HUES6 (cell line): ENCODE measurements at regions not wholly inside any gene's neighbourhood (a gene's known extent, or its start where the extent isn't known, plus 50 kb on each side); places are given as distances from the start of the nearest gene placed in this dataset.

Experiments used
- H3K27ac ChIP-seq: 2 replicates; pipeline ENCODE4 v1.7.0; 2013; ENCODE audit warnings: low read depth, mild to moderate bottlenecking, low read length, inconsistent platforms
- H3K27me3 ChIP-seq: 2 replicates; pipeline ENCODE4 v1.6.1; 2013; ENCODE audit warnings: low read length; ENCODE audit not compliant: control insufficient read depth, insufficient read depth
- H3K36me3 ChIP-seq: 2 replicates; pipeline ENCODE4 v1.6.1; 2013; ENCODE audit warnings: low read length; ENCODE audit not compliant: control insufficient read depth, insufficient read depth
- H3K4me1 ChIP-seq: 2 replicates; pipeline ENCODE4 v1.6.1; 2013; ENCODE audit warnings: low read length; ENCODE audit not compliant: control insufficient read depth, insufficient read depth
- H3K4me3 ChIP-seq: 2 replicates; pipeline ENCODE4 v1.5.1; 2013; ENCODE audit warnings: low read depth, low read length
- H3K9ac ChIP-seq: one replicate; pipeline ENCODE4 v1.6.1; 2013; ENCODE audit warnings: mild to moderate bottlenecking, low read length
- H3K9me3 ChIP-seq: 2 replicates; pipeline ENCODE4 v1.6.1; 2013; ENCODE audit warnings: low read depth, low read length; ENCODE audit not compliant: control insufficient read depth, insufficient read depth

DNA sequence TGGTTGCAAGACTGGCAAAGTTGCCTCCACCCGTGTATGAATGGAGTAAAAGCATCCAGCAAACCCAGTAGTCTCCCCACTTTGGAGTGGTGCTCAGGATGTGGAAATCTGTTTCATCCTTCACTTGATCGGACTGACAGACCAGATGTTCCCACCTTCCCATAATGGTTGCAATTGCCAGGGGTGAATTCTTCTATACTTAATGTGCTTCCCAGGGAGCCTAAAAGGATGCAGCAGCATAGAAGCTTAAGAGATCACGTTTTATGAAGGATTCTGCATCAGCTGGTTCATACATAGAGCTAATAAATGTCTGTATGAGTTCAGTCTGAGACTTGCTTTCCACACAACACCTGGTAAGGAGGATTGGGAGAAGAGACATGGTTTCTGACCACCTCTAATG, 198.8 kb upstream of the S1PR3 start:
- H3K4me1 ChIP-seq, result no peaks in the 10 kb centered on the region
- no peak overlapping the region for H3K27ac ChIP-seq
- H3K36me3 ChIP-seq, result no peaks in the 10 kb centered on the region
- no peak overlapping the region for H3K4me3 ChIP-seq
- peaks cover 2% of the 10 kb centered on the region; the same call in 1 of the 2 replicates for H3K9me3 ChIP-seq
- no peak overlapping the region for H3K9ac ChIP-seq
- H3K27me3 ChIP-seq, result no peaks in the 10 kb centered on the region

DNA sequence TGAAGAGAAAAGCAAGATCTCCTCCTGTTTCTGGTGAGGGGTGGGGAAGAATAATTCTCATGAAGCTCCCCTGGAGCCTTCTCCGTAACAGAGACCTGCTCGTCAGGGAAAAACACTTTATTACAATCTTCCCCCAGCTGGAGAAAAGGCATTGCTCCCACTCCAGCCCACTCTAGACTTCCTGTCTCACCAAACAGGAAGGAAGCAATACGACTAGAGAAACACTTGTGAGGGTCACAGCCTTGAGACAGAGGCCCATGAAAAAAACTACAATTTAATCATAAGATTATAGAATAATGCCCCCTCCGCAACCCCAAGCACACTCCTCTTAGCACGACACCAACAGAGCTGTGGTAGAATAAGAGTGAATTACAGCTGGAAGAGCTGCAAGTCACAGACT, 197.2 kb upstream of the S1PR3 start:
- H3K36me3 ChIP-seq, result no peaks in the 10 kb centered on the region
- H3K27me3 ChIP-seq, result no peaks in the 10 kb centered on the region
- H3K4me1 ChIP-seq, result no peaks in the 10 kb centered on the region
- H3K27ac ChIP-seq, result no peak overlapping the region
- peaks cover 2% of the 10 kb centered on the region; the same call in 1 of the 2 replicates for H3K9me3 ChIP-seq
- H3K9ac ChIP-seq, result no peak overlapping the region
- no peak overlapping the region for H3K4me3 ChIP-seq

GRCh38 chr9:88796947-88797346, 194.3 kb upstream of the S1PR3 start:
- peaks cover 2% of the 10 kb centered on the region; the same call in 1 of the 2 replicates for H3K9me3 ChIP-seq

DNA sequence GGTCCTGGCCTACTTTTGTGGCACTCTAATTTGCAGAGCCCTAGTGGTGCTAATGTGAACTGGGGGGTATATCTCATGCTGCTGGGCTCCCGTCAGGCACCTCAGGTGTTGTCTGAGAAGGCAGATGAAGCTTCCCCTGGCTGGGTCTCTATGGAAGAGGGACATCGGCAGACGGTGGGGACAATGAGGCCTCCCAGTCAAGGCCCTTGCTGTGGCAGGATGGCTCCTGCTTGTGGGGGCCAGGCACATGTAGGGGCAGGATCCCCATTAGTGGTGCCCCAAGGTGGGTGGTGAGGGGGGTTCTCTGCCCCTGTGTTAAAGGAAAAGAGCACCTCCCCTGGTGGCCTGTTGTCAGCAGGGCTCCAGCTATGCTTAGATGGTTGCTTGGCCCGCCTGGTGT, 192.8 kb upstream of the S1PR3 start:
- peaks cover 2% of the 10 kb centered on the region; the same call in 1 of the 2 replicates for H3K9me3 ChIP-seq
- no peaks in the 10 kb centered on the region for H3K36me3 ChIP-seq
- H3K27ac ChIP-seq, result no peak overlapping the region
- no peak overlapping the region for H3K4me3 ChIP-seq
- H3K9ac ChIP-seq, result no peak overlapping the region
- H3K4me1 ChIP-seq, result peaks cover 7% of the 10 kb centered on the region; the same call in 1 of the 2 replicates
- no peaks in the 10 kb centered on the region for H3K27me3 ChIP-seq

More at GRCh38 chr9:88796947-88797346, 194.3 kb upstream of the S1PR3 start:
- H3K36me3 ChIP-seq, result no peaks in the 10 kb centered on the region
- H3K9ac ChIP-seq, result no peak overlapping the region
- H3K4me1 ChIP-seq, result peaks cover 7% of the 10 kb centered on the region; the same call in 1 of the 2 replicates
- no peaks in the 10 kb centered on the region for H3K27me3 ChIP-seq
- H3K4me3 ChIP-seq, result no peak overlapping the region
- no peak overlapping the region for H3K27ac ChIP-seq

- Histone ChIP-seq H3K4me1 (peaks cover 7% of the 10 kb centered on the region; the same call in 1 of the 2 replicates), H3K27me3 (no peaks in the 10 kb centered on the region), H3K27ac (no peak overlapping the region), H3K9me3 (peaks cover 2% of the 10 kb centered on the region; the same call in 1 of the 2 replicates), H3K4me3 (no peak overlapping the region), H3K36me3 (no peaks in the 10 kb centered on the region), H3K9ac (no peak overlapping the region)
Observed at GRCh38 chr9:88799541-88800328, 191.5 kb upstream of the S1PR3 start.

DNA sequence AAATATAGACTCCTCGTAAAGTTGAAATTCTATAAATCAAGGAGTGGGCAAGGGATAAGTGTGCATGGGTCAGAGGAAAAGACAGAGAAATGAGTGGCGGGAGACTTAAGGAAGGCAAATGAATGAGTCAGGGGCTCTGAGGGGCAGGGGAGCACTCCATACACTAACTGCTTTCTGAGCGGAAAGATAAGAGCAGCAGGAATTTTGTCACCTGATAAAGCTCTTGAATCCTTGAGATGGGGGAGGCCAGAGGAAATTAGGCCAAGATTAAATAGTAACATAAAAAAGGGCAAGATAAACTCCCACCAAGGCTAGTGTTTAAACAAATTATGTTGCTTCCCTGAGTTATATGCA, 191.0 kb upstream of the S1PR3 start:
- Histone ChIP-seq H3K36me3 (no peaks in the 10 kb centered on the region), H3K4me3 (no peak overlapping the region), H3K9ac (no peak overlapping the region), H3K27me3 (no peaks in the 10 kb centered on the region), H3K27ac (no peak overlapping the region), H3K4me1 (peaks cover 7% of the 10 kb centered on the region; the same call in 1 of the 2 replicates), H3K9me3 (peaks cover 2% of the 10 kb centered on the region; the same call in 1 of the 2 replicates)

DNA sequence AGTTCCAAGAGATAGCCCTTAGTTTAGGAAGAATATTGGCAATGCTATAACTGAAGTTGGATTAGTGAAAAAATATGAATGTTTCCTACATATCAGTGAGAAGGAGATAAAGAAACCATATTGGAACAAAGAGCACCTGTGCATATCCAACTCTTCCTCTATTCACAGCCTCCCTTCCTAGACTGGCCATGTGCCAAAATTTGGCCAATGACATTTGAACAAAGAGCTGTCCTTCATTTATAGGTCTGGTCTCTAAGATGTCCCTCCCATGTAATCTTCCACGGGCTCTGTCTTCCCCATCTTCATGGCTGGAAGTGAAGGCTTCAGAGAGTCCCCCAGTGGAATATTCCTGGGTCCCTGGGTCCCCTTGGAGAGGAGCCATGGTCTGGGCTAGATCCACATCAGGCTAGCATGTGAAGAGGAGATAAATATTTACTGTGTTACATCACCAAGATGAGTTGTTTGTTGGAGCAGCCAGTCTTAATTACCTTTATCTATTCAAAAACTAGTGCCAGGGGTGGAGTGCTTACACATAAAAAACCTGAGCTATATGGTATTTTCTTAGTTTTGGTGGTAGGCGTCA, 190.0 kb upstream of the S1PR3 start:
- Histone ChIP-seq H3K4me1 (peaks cover 7% of the 10 kb centered on the region; the same call in 1 of the 2 replicates), H3K9ac (no peak overlapping the region), H3K27ac (no peak overlapping the region), H3K27me3 (no peaks in the 10 kb centered on the region), H3K9me3 (peaks cover 2% of the 10 kb centered on the region; the same call in 1 of the 2 replicates), H3K4me3 (no peak overlapping the region), H3K36me3 (no peaks in the 10 kb centered on the region)

GRCh38 chr9:88802533-88802932, 188.7 kb upstream of the S1PR3 start:
- no peaks in the 10 kb centered on the region for H3K36me3 ChIP-seq
- H3K4me1 ChIP-seq, result peaks cover 7% of the 10 kb centered on the region; the same call in 1 of the 2 replicates
- no peak overlapping the region for H3K27ac ChIP-seq
- no peaks in the 10 kb centered on the region for H3K27me3 ChIP-seq
- H3K9me3 ChIP-seq, result no peaks in the 10 kb centered on the region; the same call in 1 of the 2 replicates
- H3K4me3 ChIP-seq, result no peak overlapping the region
- no peak overlapping the region for H3K9ac ChIP-seq

- Histone ChIP-seq H3K27ac (no peak overlapping the region), H3K36me3 (no peaks in the 10 kb centered on the region), H3K9ac (no peak overlapping the region), H3K4me3 (no peak overlapping the region), H3K27me3 (no peaks in the 10 kb centered on the region), H3K9me3 (no peaks in the 10 kb centered on the region), H3K4me1 (peaks cover 7% of the 10 kb centered on the region; the same call in 1 of the 2 replicates)
Observed at GRCh38 chr9:88803546-88804253, 187.6 kb upstream of the S1PR3 start.

DNA sequence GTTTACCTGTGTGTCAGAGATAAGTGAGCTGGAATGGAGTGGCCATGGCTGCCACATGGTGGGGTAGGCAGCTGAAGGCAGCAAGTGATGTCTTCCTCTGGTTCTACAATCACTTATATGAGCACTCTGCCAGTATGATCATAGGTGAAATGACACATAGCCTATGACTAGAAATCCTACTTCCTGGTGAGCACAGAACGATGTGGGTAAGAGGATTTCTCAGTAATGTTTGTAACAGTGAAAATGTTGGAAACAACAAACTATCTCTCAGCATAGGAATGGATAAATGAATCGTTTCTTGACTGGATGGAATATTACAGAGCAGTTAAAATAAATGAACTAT, 187.0 kb upstream of the S1PR3 start:
- H3K4me3 ChIP-seq, result no peak overlapping the region
- no peaks in the 10 kb centered on the region for H3K36me3 ChIP-seq
- H3K9ac ChIP-seq, result no peak overlapping the region
- no peaks in the 10 kb centered on the region for H3K9me3 ChIP-seq
- H3K27me3 ChIP-seq, result no peaks in the 10 kb centered on the region
- H3K4me1 ChIP-seq, result peaks cover 7% of the 10 kb centered on the region; the same call in 1 of the 2 replicates
- no peak overlapping the region for H3K27ac ChIP-seq
